BE2C (cell line): ENCODE measurements at regions not wholly inside any gene's neighbourhood (a gene's known extent, or its start where the extent isn't known, plus 50 kb on each side); places are given as distances from the start of the nearest gene placed in this dataset.
"Not testable (repeated sequence)": the region's sequence is repeated elsewhere in the genome, so short reads cannot be mapped to it uniquely, and the experiment has no call there.

Source experiments
- DNase-seq: peaks from one replicate; pipeline ENCODE4 v3.0.0-alpha.2; 2020
- H3K27me3 ChIP-seq: fragments of 250-450 bp; sonication (Bioruptor Pico); 2 replicates; pipeline ENCODE4 v1.5.1; 2020; ENCODE audit warnings: mild to moderate bottlenecking
- H3K36me3 ChIP-seq: fragments of 250-450 bp; sonication (Bioruptor Pico); 2 replicates; pipeline ENCODE4 v1.5.1; 2020; ENCODE audit warnings: mild to moderate bottlenecking
- H3K4me1 ChIP-seq: fragments of 250-450 bp; sonication (Bioruptor Pico); 2 replicates; pipeline ENCODE4 v1.5.1; 2020
- H3K4me3 ChIP-seq: 2 replicates; pipeline ENCODE4 v1.5.1; 2011; ENCODE audit warnings: low read depth, low read length
- H3K9me3 ChIP-seq: fragments of 250-450 bp; sonication (Bioruptor Pico); 2 replicates; pipeline ENCODE4 v1.5.1; 2020
- TF ChIP-seq, protein P1 (sequence below): IDR thresholded peaks from 2 replicates; pipeline ENCODE4 v1.5.1; 2012; ENCODE audit warnings: mild to moderate bottlenecking, low read depth, low read length

DNA sequence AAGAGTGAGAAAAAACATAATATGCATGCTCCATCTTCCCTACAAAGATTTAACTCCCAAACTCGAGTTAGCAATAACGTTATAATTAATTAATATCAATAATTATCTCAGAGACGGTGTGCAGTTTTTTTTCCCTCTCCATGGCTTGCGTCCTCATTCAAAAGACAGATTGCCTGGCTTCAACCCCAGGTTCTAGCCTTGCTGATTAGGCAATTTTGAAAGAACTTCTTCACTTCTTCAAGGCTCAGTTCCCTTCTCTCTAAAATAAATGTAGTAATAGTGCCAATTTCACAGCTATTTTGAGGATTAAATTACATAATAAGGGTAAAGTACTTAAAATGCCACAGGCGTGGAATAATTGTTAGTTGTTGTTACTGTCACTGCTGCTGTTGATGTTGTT lies 876.1 kb upstream of the GBE1 start:
- no peaks in the 10 kb centered on the region for H3K9me3 ChIP-seq
- H3K4me3 ChIP-seq: no peak overlapping the region
- H3K4me1 ChIP-seq: no peaks in the 10 kb centered on the region
- DNase-seq: no peak
- H3K27me3 ChIP-seq: no peaks in the 10 kb centered on the region
- no peaks in the 10 kb centered on the region for H3K36me3 ChIP-seq
- TF ChIP-seq, protein P1, sequence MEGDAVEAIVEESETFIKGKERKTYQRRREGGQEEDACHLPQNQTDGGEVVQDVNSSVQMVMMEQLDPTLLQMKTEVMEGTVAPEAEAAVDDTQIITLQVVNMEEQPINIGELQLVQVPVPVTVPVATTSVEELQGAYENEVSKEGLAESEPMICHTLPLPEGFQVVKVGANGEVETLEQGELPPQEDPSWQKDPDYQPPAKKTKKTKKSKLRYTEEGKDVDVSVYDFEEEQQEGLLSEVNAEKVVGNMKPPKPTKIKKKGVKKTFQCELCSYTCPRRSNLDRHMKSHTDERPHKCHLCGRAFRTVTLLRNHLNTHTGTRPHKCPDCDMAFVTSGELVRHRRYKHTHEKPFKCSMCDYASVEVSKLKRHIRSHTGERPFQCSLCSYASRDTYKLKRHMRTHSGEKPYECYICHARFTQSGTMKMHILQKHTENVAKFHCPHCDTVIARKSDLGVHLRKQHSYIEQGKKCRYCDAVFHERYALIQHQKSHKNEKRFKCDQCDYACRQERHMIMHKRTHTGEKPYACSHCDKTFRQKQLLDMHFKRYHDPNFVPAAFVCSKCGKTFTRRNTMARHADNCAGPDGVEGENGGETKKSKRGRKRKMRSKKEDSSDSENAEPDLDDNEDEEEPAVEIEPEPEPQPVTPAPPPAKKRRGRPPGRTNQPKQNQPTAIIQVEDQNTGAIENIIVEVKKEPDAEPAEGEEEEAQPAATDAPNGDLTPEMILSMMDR: no peak

GRCh38 chr3:82636177-82636576 lies 874.7 kb upstream of the GBE1 start:
- no peak for DNase-seq
- Histone ChIP-seq H3K9me3 (no peaks in the 10 kb centered on the region), H3K27me3 (no peaks in the 10 kb centered on the region), H3K36me3 (no peaks in the 10 kb centered on the region), H3K4me3 (no peak overlapping the region), H3K4me1 (no peaks in the 10 kb centered on the region)
- TF ChIP-seq, protein P1: no peak

GRCh38 chr3:82633319-82633718 lies 871.9 kb upstream of the GBE1 start:
- no peaks in the 10 kb centered on the region for H3K36me3 ChIP-seq
- no peaks in the 10 kb centered on the region for H3K27me3 ChIP-seq
- no peak overlapping the region for H3K4me3 ChIP-seq
- no peaks in the 10 kb centered on the region for H3K9me3 ChIP-seq
- DNase-seq: no peak
- no peaks in the 10 kb centered on the region for H3K4me1 ChIP-seq
- TF ChIP-seq, protein P1: no peak

- no peaks in the 10 kb centered on the region for H3K27me3 ChIP-seq
- no peak for DNase-seq
- H3K9me3 ChIP-seq: no peaks in the 10 kb centered on the region
- H3K36me3 ChIP-seq: no peaks in the 10 kb centered on the region
- H3K4me3 ChIP-seq: no peak overlapping the region
- no peaks in the 10 kb centered on the region for H3K4me1 ChIP-seq
- TF ChIP-seq, protein P1: no peak
Measured at GRCh38 chr3:82629937-82630336, 868.5 kb upstream of the GBE1 start.

DNA sequence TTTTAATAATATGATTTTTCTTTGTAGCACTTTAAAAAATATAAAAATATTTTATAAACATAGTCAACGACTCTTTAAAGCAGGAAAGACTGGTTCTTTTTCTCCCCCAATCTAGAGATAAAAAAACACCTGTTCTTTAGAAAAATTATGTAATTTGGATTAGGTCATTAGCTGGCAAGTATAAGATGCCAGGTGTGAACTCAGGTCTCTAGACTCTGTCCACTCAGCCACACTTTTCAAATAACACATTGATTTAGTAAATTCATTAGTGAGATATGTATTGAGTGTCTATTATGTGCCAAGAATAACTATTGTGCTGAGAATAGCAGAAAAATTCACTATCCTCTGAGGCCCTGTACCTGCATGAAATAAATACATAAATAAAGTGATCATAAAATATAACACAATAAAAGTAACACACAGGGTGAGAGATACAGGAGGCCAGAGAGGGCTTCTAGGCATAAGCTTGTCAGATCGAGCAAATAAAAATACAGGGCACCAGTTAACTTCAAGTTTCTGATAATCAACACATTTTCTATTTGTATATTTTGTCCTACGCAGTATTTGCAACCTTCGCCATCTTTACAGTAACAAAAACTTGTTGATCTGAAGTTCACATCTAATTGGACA lies 867.1 kb upstream of the GBE1 start:
- Histone ChIP-seq H3K9me3 (no peaks in the 10 kb centered on the region), H3K36me3 (no peaks in the 10 kb centered on the region), H3K4me1 (no peaks in the 10 kb centered on the region), H3K27me3 (no peaks in the 10 kb centered on the region), H3K4me3 (no peak overlapping the region)
- DNase-seq: no peak
- TF ChIP-seq, protein P1: no peak

DNA sequence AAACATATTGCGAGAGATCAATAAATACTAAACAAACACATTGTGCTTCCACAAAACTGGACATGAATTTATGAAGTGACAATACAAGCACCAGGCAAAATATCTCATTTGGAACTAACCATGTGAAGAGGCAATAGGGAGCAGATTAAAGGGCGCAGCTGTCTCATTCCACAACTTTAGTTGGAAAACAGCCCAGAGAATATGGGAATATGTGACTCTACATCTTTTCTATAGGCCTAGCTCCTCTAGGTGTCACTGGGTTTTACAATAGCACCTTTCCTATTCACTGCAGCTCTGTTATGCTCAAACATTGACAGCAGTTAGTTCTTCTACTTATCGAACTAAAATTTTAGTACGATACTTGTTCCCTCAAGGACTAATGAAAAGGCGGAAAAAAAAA lies 866.3 kb upstream of the GBE1 start:
- no peaks in the 10 kb centered on the region for H3K4me1 ChIP-seq
- H3K9me3 ChIP-seq: no peaks in the 10 kb centered on the region
- no peak overlapping the region for H3K4me3 ChIP-seq
- DNase-seq: no peak
- no peaks in the 10 kb centered on the region for H3K27me3 ChIP-seq
- TF ChIP-seq, protein P1: no peak
- H3K36me3 ChIP-seq: no peaks in the 10 kb centered on the region

DNA sequence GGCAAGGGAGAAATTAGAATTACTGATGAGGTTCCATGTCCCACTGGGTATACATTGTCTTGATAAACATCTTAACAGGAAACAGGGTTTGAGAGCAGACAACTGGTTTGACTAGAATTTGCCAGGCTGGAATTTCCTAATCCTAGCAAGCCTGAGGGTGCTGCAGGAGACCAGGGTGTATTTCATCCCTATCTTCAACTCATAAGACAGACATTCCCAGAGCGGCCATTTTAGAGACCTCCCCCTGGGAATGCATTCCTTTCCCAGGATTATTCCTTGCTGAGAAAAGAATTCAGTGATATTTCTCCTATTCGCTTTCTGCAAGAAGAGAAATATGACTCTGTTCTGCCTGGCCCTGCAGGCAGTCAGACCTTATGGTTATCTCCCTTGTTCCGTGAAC lies 859.3 kb upstream of the GBE1 start:
- H3K4me3 ChIP-seq, H3K36me3 ChIP-seq, H3K9me3 ChIP-seq, DNase-seq, H3K27me3 ChIP-seq, H3K4me1 ChIP-seq: not testable (repeated sequence)
